OCI-LY3 (cell line): ENCODE measurements at regions not wholly inside any gene's neighbourhood (a gene's known extent, or its start where the extent isn't known, plus 50 kb on each side); places are given as distances from the start of the nearest gene placed in this dataset.

Experiments
- CTCF ChIP-seq: fragments of 200-600, 300-600 bp; sonication (generic); IDR thresholded peaks from 2 replicates; pipeline ENCODE4 v1.5.1; 2014; ENCODE audit warnings: antibody characterized with exemption, low read length, low read depth
- EZH2phosphoT487 ChIP-seq: fragments of 200-600 bp; shearing (Covaris generic); IDR thresholded peaks from 2 replicates; pipeline ENCODE4 v1.6.1; 2018; ENCODE audit warnings: antibody characterized with exemption, mixed run types, low read depth

GRCh38 chr5:168002116-168002515 is 289.3 kb upstream of the WWC1 start:
- TF ChIP-seq CTCF (no peak), EZH2phosphoT487 (no peak)
